ENCODE measurements at regions not wholly inside any gene's neighbourhood (a gene's known extent, or its start where the extent isn't known, plus 50 kb on each side); places are given as distances from the start of the nearest gene placed in this dataset.

GRCh38 chr7:94183289-94183749 is 179.2 kb upstream of the BET1 start:
- peak in 1 of 2 experiments; percentile 72; a peak in 4 of 5 replicates for TF ChIP-seq RAD21 (conservative IDR thresholded peaks at IDR 0.05 in 1 of 2, IDR thresholded peaks at IDR 0.05 in 1 of 2)
- TF ChIP-seq, protein P1, sequence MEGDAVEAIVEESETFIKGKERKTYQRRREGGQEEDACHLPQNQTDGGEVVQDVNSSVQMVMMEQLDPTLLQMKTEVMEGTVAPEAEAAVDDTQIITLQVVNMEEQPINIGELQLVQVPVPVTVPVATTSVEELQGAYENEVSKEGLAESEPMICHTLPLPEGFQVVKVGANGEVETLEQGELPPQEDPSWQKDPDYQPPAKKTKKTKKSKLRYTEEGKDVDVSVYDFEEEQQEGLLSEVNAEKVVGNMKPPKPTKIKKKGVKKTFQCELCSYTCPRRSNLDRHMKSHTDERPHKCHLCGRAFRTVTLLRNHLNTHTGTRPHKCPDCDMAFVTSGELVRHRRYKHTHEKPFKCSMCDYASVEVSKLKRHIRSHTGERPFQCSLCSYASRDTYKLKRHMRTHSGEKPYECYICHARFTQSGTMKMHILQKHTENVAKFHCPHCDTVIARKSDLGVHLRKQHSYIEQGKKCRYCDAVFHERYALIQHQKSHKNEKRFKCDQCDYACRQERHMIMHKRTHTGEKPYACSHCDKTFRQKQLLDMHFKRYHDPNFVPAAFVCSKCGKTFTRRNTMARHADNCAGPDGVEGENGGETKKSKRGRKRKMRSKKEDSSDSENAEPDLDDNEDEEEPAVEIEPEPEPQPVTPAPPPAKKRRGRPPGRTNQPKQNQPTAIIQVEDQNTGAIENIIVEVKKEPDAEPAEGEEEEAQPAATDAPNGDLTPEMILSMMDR (IDR thresholded peaks at IDR 0.05) = no peak; the same call in 2 of the 3 replicates
- no peak for TF ChIP-seq POLR2A (IDR thresholded peaks at IDR 0.05; ENCODE audit: low read length)
- TF ChIP-seq E2F6 (IDR thresholded peaks at IDR 0.05; ENCODE audit: borderline replicate concordance, low read depth) = 0 out of 2 replicates have a peak, but pooled peaks have one; percentile 3
- TF ChIP-seq USF2 (IDR thresholded peaks at IDR 0.05) = 0 out of 2 replicates have a peak, but pooled peaks have one; percentile 34
- no peak; the same call in 1 of the 2 replicates for TF ChIP-seq BHLHE40 (IDR thresholded peaks at IDR 0.05; ENCODE audit: low read depth, low read length)
